ENCODE measurements at regions not wholly inside any gene's neighbourhood (a gene's known extent, or its start where the extent isn't known, plus 50 kb on each side); places are given as distances from the start of the nearest gene placed in this dataset.

DNA sequence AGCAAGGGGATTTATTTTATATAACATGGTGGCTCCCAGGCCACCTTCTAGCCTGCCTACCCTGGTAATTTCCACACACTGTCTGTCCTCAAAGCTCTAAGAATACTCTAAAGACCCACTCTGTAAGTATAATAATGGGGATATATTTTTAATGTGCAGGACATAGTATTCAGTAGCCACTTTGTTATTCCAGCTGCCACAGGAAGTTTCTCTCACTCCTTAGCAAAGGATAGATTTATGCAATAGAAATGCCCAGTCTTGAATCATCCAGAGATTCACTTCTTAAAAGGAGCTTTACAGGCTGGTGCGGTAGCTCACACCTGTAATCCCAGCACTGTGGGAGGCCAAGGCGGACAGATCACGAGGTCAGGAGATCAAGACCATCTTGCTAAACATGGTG, 68.4 kb upstream of the LDLRAD3 start:
- CTCF ChIA-PET, result no interaction called here
- no peak for TF ChIP-seq ZNF426 (tag by site-specific recombination; IDR thresholded peaks at IDR 0.05)

DNA sequence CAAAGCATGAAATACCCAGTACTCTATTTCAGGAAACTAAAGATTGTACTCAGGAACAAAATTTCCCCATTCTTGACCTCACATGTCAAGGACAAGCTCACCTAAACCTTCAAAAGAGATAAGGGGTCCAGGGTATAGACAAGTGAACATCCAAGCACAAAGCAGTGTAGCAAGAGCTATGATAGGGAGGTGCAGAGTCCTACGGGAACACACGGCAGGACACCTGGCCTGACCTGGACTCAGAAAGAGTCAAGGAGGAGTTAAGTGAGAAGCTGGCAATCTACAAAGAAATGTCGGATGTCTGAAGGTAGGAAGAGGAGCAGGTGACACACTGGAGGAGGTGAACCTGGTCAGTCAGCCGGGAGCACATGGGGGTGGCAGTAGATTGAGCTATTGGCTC, 67.1 kb upstream of the LDLRAD3 start:
- Histone ChIP-seq H3K4me3 (ENCODE audit: low read depth, low read length) (no peak overlapping the region), H3K4me1 (ENCODE audit: control insufficient read depth, insufficient read depth, low read length) (no peaks in the 10 kb centered on the region), H3K27ac (ENCODE audit: extremely low read depth, low read depth, low read length) (no peak overlapping the region), H3K9me3 (ENCODE audit: control insufficient read depth, insufficient read depth, low read depth, low read length) (no peaks in the 10 kb centered on the region), H3K36me3 (ENCODE audit: control insufficient read depth in 2 of 2, insufficient read depth in 1 of 2, low read length in 2 of 2) (no peaks in the 10 kb centered on the region)
- ChIA-PET CTCF (interaction anchor here (0.6 to 1.6 kb wide), 2 partner anchors 9 to 54 kb away, joined by 3 to 4 read pairs; no protein-coding TSS in a partner anchor), POLR2A (no interaction called here)
- TF ChIP-seq GLI4 (tag by site-specific recombination; IDR thresholded peaks at IDR 0.05), result no peak
- TF ChIP-seq, protein P1, sequence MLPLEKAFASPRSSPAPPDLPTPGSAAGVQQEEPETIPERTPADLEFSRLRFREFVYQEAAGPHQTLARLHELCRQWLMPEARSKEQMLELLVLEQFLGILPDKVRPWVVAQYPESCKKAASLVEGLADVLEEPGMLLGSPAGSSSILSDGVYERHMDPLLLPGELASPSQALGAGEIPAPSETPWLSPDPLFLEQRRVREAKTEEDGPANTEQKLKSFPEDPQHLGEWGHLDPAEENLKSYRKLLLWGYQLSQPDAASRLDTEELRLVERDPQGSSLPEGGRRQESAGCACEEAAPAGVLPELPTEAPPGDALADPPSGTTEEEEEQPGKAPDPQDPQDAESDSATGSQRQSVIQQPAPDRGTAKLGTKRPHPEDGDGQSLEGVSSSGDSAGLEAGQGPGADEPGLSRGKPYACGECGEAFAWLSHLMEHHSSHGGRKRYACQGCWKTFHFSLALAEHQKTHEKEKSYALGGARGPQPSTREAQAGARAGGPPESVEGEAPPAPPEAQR (tag by site-specific recombination; IDR thresholded peaks at IDR 0.05), result no peak
- TF ChIP-seq SETDB1 (IDR thresholded peaks at IDR 0.05; ENCODE audit: insufficient read length, low read length), result no peak
- no peak for TF ChIP-seq ZNF747 (tag by site-specific recombination; IDR thresholded peaks at IDR 0.05)
- no peak for TF ChIP-seq ZNF664 (tag by site-specific recombination; IDR thresholded peaks at IDR 0.05)
- TF ChIP-seq ZNF248 (tag by site-specific recombination; IDR thresholded peaks at IDR 0.05), result no peak
- TF ChIP-seq ZNF133 (tag by site-specific recombination; IDR thresholded peaks at IDR 0.05), result no peak
- TF ChIP-seq, protein P2, sequence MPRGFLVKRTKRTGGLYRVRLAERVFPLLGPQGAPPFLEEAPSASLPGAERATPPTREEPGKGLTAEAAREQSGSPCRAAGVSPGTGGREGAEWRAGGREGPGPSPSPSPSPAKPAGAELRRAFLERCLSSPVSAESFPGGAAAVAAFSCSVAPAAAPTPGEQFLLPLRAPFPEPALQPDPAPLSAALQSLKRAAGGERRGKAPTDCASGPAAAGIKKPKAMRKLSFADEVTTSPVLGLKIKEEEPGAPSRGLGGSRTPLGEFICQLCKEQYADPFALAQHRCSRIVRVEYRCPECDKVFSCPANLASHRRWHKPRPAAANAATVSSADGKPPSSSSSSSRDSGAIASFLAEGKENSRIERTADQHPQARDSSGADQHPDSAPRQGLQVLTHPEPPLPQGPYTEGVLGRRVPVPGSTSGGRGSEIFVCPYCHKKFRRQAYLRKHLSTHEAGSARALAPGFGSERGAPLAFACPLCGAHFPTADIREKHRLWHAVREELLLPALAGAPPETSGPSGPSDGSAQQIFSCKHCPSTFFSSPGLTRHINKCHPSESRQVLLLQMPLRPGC (tag by site-specific recombination; IDR thresholded peaks at IDR 0.05), result no peak
- TF ChIP-seq KLF9 (tag by site-specific recombination; IDR thresholded peaks at IDR 0.05; ENCODE audit: low read depth), result no peak
- TF ChIP-seq, protein P3, sequence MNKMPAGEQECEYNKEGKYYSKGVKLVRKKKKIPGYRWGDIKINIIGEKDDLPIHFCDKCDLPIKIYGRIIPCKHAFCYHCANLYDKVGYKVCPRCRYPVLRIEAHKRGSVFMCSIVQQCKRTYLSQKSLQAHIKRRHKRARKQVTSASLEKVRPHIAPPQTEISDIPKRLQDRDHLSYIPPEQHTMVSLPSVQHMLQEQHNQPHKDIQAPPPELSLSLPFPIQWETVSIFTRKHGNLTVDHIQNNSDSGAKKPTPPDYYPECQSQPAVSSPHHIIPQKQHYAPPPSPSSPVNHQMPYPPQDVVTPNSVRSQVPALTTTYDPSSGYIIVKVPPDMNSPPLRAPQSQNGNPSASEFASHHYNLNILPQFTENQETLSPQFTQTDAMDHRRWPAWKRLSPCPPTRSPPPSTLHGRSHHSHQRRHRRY (tag by site-specific recombination; IDR thresholded peaks at IDR 0.05), result no peak
- no peak for TF ChIP-seq ZNF354C (tag by site-specific recombination; IDR thresholded peaks at IDR 0.05; ENCODE audit: borderline replicate concordance, low read depth)
- no peak for TF ChIP-seq HOXC10 (CRISPR knock-in tag; IDR thresholded peaks at IDR 0.05)
- TF ChIP-seq ZNF701 (tag by site-specific recombination; IDR thresholded peaks at IDR 0.05), result no peak
- TF ChIP-seq, protein P4, sequence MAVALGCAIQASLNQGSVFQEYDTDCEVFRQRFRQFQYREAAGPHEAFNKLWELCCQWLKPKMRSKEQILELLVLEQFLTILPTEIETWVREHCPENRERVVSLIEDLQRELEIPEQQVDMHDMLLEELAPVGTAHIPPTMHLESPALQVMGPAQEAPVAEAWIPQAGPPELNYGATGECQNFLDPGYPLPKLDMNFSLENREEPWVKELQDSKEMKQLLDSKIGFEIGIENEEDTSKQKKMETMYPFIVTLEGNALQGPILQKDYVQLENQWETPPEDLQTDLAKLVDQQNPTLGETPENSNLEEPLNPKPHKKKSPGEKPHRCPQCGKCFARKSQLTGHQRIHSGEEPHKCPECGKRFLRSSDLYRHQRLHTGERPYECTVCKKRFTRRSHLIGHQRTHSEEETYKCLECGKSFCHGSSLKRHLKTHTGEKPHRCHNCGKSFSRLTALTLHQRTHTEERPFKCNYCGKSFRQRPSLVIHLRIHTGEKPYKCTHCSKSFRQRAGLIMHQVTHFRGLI (tag by site-specific recombination; IDR thresholded peaks at IDR 0.05), result no peak
- no peak for TF ChIP-seq KLF16 (tag by site-specific recombination; IDR thresholded peaks at IDR 0.05)

More for the DNA sequence above, 68.4 kb upstream of the LDLRAD3 start:
- POLR2A ChIA-PET, result interaction anchor here (0.6 kb wide), 1 partner anchor 64 kb away, joined by 5 read pairs; no protein-coding TSS in a partner anchor
- Histone ChIP-seq H3K27ac (ENCODE audit: extremely low read depth, low read depth, low read length) (no peak overlapping the region), H3K4me3 (ENCODE audit: low read depth, low read length) (no peak overlapping the region), H3K4me1 (ENCODE audit: control insufficient read depth, insufficient read depth, low read length) (no peaks in the 10 kb centered on the region), H3K9me3 (ENCODE audit: control insufficient read depth, insufficient read depth, low read depth, low read length) (no peaks in the 10 kb centered on the region), H3K36me3 (ENCODE audit: control insufficient read depth in 2 of 2, insufficient read depth in 1 of 2, low read length in 2 of 2) (no peaks in the 10 kb centered on the region)

DNA sequence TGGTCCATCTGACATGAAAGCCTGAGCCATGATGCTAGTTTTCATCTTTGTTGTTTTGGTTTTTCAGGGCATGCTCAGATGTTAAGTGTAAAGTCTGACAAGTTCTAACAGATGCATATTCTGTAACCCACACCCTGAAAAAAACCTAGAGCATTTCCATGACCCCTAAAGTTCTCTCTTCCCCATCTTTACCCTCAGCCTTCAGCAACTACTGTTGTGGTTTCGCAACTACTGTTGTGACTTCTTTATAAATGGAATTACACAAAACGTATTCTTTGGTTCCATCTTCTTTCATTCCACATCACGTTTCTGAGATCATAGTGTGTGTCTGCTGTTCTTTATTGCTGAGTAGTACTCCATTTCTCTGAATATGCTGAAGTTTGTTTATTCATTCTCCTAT, 65.1 kb upstream of the LDLRAD3 start:
- Histone ChIP-seq H3K4me1 (ENCODE audit: control insufficient read depth, insufficient read depth, low read length) (no peaks in the 10 kb centered on the region), H3K27ac (ENCODE audit: extremely low read depth, low read depth, low read length) (no peak overlapping the region), H3K4me3 (ENCODE audit: low read depth, low read length) (no peak overlapping the region), H3K9me3 (ENCODE audit: control insufficient read depth, insufficient read depth, low read depth, low read length) (no peaks in the 10 kb centered on the region), H3K36me3 (ENCODE audit: control insufficient read depth in 2 of 2, insufficient read depth in 1 of 2, low read length in 2 of 2) (no peaks in the 10 kb centered on the region)
- ChIA-PET POLR2A (no interaction called here), CTCF (interaction anchor here (0.8 kb wide), 1 partner anchor 11 kb away, joined by 3 read pairs; no protein-coding TSS in a partner anchor)
- TF ChIP-seq ZBTB8A (tag by site-specific recombination; IDR thresholded peaks at IDR 0.05), result no peak
